NCI-H345 treated with DMSO at 0.1 percent for 48 hours (cell line): ENCODE measurements at regions not wholly inside any gene's neighbourhood (a gene's known extent, or its start where the extent isn't known, plus 50 kb on each side); places are given as distances from the start of the nearest gene placed in this dataset.
"Not testable (repeated sequence)": the region's sequence is repeated elsewhere in the genome, so short reads cannot be mapped to it uniquely, and the experiment has no call there.

Experiments used
- DNase-seq: peaks from one replicate; lab custom pipeline; 2025; ENCODE audit not compliant: unreplicated experiment; lab: John Stamatoyannopoulos, UW

GRCh38 chr6:112401083-112401482 lies 54.0 kb downstream of the RFPL4B start:
- DNase-seq = no peak

GRCh38 chr6:112407101-112407590 lies 60.0 kb downstream of the RFPL4B start:
- no peak for DNase-seq

GRCh38 chr6:112408522-112408921 lies 61.4 kb downstream of the RFPL4B start:
- DNase-seq = no peak

GRCh38 chr6:112409311-112409710 lies 62.2 kb downstream of the RFPL4B start:
- DNase-seq = no peak

GRCh38 chr6:112413780-112414179 lies 66.7 kb downstream of the RFPL4B start:
- DNase-seq = no peak

- DNase-seq = no peak
These were observed 68.2 kb downstream of the RFPL4B start for GRCh38 chr6:112415366-112415765.

GRCh38 chr6:112416866-112417265 lies 69.7 kb downstream of the RFPL4B start:
- DNase-seq = no peak

- DNase-seq = not testable (repeated sequence)
These were observed 79.9 kb downstream of the RFPL4B start for GRCh38 chr6:112427011-112427410.

- DNase-seq = no peak
These were observed 80.4 kb downstream of the RFPL4B start for GRCh38 chr6:112427499-112427898.

- DNase-seq = no peak
These were observed 81.3 kb downstream of the RFPL4B start for GRCh38 chr6:112428477-112428876.

- no peak for DNase-seq
These were observed 82.1 kb downstream of the RFPL4B start for GRCh38 chr6:112429226-112429625.

- no peak for DNase-seq
These were observed 84.7 kb downstream of the RFPL4B start for GRCh38 chr6:112431803-112432202.

- no peak for DNase-seq
These were observed 85.7 kb downstream of the RFPL4B start for GRCh38 chr6:112432853-112433252.

- no peak for DNase-seq
These were observed 86.3 kb downstream of the RFPL4B start for GRCh38 chr6:112433457-112433856.

- DNase-seq = no peak
These were observed 87.8 kb downstream of the RFPL4B start for GRCh38 chr6:112434896-112435435.

- DNase-seq = no peak
These were observed 89.9 kb downstream of the RFPL4B start for GRCh38 chr6:112437058-112437457.

GRCh38 chr6:112439010-112439409 lies 91.9 kb downstream of the RFPL4B start:
- no peak for DNase-seq

- DNase-seq = no peak
These were observed 92.3 kb downstream of the RFPL4B start for GRCh38 chr6:112439432-112439831.

GRCh38 chr6:112441607-112442006 lies 94.5 kb downstream of the RFPL4B start:
- DNase-seq = no peak

- DNase-seq = no peak
These were observed 96.3 kb downstream of the RFPL4B start for GRCh38 chr6:112443179-112444065.

- DNase-seq = not testable (repeated sequence)
These were observed 101.7 kb downstream of the RFPL4B start for GRCh38 chr6:112448786-112449185.

GRCh38 chr6:112450663-112451062 lies 103.5 kb downstream of the RFPL4B start:
- DNase-seq = no peak
